ENCODE measurements at regions not wholly inside any gene's neighbourhood (a gene's known extent, or its start where the extent isn't known, plus 50 kb on each side); places are given as distances from the start of the nearest gene placed in this dataset.
"Not testable (repeated sequence)": the region's sequence is repeated elsewhere in the genome, so short reads cannot be mapped to it uniquely, and the experiment has no call there.

DNA sequence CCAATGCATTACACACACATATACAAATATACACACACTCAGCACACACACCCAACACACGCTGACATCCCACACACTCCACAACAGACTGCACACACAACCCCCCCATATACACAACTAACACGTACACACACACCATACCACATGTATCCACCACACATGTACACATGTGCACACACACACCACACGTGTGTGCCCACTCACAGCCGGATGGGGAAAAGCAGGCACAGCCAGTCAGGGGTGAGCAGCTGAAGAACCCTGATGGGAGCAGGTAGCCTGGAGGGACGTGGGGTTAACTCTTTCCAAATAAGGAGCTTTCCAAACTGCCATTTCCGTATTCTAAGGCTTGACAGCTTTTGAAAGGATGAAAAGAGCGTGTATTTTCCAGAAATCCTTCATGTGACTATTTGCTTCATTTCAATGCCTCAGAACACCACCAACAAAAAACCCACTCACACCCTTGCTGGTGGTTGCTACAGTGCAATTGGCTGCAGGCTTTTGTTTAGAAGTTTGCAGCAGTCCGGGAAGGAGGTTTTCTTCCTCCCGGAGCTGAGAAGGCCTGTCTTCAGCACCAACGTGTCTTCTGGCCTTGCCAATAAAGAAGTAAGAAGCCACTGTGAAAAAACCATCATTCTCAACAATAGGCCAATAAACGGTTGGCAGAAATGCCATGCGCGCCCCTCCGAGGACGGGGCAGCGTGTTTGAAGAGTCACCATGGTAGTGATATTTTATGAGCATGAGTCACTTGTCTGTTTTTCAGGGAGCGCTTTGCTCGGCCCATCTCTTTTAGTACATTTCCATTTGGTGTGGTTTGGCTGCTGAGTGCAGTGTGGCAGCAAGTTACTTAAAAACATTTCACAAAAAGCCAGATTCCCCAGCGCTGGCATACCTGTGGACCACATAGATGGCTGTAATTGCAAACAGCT lies 131.3 kb upstream of the GMDS start:
- no peak for DNase-seq (ENCODE audit: low read depth)

DNA sequence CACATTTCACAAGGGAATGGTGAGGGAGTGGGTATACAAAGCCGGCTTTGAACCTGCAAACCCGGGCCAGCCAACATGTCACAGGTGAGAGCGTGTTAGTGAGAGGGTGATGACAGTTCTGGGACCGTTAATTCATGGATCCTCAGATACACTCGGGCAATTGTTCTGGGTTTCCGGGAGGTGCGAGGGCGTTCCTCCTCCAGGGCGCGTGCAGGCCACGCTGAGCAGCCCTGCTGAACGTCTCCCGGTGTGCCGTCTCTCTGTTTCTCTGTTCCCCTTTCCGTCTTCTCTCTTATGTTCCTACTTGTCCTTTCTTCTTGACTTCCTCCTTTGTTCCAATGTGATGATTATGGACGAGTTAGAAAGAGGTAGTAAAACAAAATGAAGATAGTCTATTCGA lies 130.0 kb upstream of the GMDS start:
- DNase-seq (ENCODE audit: low read depth), result no peak

GRCh38 chr6:2369606-2370005 lies 124.2 kb upstream of the GMDS start:
- no peak for DNase-seq (ENCODE audit: low read depth)

DNA sequence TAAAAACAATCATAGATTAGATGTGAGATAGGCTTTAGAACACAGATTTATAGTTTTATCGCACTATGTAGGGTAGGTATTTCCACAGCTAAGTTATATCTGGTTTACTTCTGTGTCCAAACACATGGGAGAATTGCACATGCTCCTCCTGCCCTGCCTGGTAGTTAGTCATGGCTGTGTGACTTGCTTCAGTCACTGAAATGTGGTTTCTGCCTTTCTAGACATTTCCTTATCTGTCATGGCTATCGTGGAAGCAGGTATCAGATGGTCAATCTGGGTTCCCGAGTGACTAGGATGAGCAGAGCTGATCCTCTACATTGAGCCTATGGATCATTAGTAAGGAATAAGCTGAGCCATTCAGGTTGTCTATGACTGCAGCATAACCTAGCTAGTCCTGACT lies 117.8 kb upstream of the GMDS start:
- no peak for DNase-seq (ENCODE audit: low read depth)

DNA sequence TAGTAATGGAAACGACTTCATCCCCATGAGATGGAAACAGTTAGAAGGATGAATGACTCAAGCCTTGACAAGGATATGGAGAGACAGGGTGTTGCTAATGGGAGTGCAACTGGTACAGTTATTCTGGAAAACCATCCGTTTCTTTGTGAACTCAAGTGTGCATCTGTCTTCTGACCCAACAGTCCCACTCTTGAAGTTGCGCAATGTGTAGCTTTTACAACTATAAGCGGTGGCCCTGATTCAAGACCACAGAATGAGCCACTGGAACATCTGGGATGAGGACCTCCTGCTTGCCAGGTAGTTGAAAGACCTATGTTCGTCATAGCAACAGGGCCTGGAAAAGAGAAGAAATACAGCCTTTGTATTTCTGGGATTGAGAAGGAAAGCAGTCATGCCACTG lies 115.8 kb upstream of the GMDS start:
- DNase-seq (ENCODE audit: low read depth), result no peak

DNA sequence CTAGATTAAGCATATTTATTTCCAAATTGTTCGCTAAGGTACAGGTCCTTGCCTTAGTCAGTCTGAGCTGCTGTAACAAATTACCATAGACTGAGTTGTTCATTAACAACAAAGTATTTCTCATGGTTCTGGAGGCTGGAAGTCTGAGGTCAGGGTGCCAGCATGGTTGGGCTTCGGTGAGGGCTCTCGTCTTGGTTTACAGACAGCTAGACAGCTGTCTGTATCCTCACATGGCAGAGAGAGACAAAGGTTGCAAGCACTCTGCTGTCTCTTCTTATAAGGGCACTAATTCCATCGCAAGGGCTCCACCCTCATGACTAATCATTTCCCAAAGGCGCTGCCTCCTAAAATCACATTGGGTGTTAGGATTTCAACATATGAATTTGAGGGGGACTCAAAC lies 115.3 kb upstream of the GMDS start:
- no peak for DNase-seq (ENCODE audit: low read depth)

GRCh38 chr6:2360126-2360525 lies 114.7 kb upstream of the GMDS start:
- DNase-seq (ENCODE audit: low read depth), result no peak

- DNase-seq (ENCODE audit: low read depth), result no peak
Observed at GRCh38 chr6:2355150-2355549, 109.7 kb upstream of the GMDS start.

- no peak for DNase-seq (ENCODE audit: low read depth)
Observed at GRCh38 chr6:2354138-2354491, 108.7 kb upstream of the GMDS start.

GRCh38 chr6:2353412-2354137 lies 108.2 kb upstream of the GMDS start:
- peak; percentile 3 for DNase-seq (ENCODE audit: low read depth)

DNA sequence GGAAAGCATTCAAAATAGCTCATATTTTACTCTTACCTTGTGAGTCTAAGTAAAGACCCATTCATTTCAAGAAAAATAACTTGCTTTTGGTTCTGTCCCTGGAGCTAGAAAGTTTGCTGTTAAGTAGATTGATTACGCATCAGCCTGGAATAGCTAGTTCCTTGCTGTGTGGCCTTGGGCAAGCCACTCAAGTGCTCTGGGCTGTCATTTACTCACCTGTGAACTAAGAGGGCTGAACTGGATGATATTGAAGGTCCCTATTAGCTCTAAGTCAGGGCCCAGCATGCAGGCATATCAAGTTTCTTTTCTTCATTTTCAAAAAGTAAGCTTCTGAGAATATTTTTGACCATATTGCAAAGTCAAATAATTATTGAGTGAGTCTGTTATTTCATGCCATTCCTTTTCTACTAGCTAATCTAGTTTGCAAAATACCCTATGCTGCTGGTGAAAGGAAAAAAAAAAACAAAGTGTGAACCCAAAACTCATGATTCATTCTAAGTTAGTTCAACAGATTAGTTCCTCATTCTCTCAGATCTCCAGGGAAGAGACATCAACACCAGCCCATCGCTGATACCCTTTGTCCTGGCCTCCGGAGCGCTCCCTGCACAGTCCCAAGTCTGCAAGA lies 106.5 kb upstream of the GMDS start:
- DNase-seq (ENCODE audit: low read depth), result no peak

GRCh38 chr6:2351090-2351489 lies 105.7 kb upstream of the GMDS start:
- no peak for DNase-seq (ENCODE audit: low read depth)

- DNase-seq (ENCODE audit: low read depth), result no peak
Observed at GRCh38 chr6:2346078-2346477, 100.7 kb upstream of the GMDS start.

DNA sequence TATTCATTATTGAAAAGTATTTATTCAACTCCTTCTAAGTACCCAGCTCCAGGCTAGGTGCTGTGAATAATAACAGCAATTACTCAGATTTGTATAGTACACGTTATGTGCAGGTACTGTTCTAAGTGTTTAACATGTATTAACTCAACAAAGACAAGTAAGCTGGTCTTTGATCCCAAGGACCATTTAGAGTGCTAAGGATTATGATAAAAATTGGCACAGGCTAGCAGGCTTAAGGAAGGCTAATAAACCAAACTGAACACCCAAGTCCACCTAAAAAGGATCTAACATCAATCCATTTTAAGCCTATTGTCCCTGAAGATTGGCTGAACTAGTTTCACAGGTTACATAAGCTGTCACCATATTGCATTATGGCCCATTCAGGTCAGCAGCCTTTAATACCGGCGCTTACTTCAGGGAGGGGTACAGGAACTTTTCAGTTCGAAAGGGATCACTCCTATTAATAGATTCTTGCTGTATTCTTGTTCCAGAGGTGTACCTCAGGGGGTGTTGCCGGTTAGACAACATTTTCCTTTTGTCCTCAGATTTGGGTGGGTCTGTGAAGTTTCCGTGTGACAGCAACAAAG lies 99.0 kb upstream of the GMDS start:
- no peak for DNase-seq (ENCODE audit: low read depth)

DNA sequence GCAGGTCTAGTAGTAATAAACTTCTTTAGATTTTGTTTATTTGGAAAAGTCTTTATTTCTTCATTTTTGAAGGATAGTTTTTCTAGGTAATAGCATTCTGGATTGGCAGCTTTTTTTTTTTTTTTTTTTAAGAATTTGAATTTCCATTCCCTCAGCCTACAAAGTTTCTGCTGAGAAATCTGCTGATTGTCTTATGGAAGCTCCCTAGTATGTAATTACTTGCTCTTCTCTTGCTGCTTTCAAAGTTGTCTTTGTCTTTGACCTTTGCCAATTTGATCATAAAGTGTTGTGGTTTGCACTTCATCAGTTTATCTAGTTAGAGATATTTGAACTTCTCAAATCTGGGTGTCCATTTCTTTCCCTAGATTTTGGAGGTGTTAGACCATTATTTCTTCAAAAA lies 82.2 kb upstream of the GMDS start:
- no peak for DNase-seq (ENCODE audit: low read depth)

GRCh38 chr6:2324166-2324953 lies 79.0 kb upstream of the GMDS start:
- no peak for DNase-seq (ENCODE audit: low read depth)

GRCh38 chr6:2317498-2317897 lies 72.1 kb upstream of the GMDS start:
- DNase-seq (ENCODE audit: low read depth), result not testable (repeated sequence)

DNA sequence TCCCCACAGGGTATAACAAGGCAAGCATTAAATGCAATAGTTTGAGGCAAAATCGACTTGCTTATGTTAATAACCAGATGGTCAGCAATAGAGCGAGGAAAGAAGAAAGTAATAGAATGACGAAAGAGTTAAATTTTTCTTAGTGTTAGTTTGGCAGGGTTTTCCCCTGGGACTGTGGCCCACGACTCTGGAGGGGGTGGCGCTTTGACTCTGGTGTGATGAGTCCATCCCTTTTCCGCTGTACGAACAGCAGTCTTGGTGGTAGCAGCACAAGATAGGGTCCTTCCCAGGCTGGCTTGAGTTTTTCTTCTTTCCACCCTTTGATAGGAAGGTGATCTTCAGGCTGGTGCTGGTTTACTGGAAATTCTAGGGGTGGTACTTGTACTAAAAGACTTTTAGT lies 69.2 kb upstream of the GMDS start:
- DNase-seq (ENCODE audit: low read depth), result no peak

DNA sequence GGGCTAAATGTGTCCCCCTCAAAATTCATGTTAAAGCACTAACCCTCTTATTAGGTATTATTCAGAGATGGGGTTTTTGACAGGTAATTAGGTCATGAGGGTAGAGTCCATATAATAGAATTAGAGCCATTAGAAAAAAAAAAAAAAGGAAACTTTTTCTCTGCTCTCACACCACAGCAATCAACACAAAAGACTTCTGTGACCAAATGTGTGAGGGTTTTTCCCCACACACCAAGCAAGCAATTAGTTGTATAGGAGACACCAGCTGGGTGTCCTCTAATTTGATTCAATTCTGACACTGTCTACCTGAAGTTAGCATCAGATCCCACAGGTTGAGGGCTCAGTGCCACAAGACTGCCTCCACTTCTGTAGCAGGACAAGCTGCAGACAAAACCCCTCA lies 64.6 kb upstream of the GMDS start:
- DNase-seq (ENCODE audit: low read depth), result no peak

DNA sequence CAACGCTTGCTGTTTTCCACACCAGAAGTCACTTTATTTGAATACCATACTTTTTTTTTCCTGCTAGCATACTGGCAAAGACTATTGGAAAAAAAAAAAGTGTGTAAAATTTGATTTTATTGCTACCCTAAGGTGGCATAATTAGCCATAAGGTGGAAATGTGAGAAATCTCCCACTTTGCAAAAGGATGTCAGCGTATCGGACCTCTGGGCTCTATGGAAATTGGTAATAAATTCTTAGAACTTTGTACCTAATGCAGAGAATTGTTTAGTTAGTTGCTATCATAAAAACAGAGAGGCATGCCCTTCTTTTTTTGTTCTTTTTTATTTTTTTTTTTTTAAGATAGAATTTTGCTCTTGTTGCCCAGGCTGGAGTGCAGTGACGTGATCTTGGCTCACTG lies 63.7 kb upstream of the GMDS start:
- no peak for DNase-seq (ENCODE audit: low read depth)

DNA sequence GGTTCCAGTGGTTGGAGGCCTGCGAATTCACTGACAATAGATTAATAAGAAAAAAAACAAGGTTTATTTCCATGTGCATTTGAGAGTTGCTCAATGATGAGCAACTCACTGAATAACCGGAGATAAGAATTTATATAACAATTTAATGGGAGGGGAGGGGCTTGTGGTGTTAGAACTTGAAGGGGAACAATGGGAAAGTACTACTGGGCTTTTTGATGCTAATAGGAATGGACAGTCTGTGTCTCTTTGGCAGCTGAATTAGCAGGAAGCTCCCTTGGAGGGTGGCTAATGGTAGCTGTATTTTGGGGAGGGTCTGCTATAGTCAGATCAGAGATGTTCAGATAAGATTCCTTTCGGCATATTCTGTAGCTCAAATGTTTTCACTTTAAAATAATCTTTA lies 62.4 kb upstream of the GMDS start:
- DNase-seq (ENCODE audit: low read depth), result no peak

DNA sequence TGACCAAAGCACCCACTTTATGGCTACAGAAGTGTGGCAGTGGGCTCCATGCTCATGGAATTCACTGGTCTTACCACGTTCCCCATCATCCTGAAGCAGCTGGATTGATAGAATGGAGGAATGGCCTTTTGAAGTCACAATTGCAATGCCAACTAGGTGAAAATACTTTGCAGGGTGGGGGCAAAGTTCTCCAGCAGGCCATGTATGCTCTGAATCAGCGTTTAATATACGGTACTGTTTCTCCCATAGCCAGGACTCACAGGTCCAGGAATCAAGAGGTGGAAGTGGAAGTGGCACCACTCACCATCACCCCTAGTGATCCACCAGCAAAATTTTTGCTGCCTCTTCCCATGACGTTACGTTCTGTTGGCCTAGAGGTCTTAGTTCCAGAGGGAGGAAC lies 60.5 kb upstream of the GMDS start:
- no peak for DNase-seq (ENCODE audit: low read depth)
